Brain pericyte (primary cell): ENCODE measurements at regions not wholly inside any gene's neighbourhood (a gene's known extent, or its start where the extent isn't known, plus 50 kb on each side); places are given as distances from the start of the nearest gene placed in this dataset.
"Not testable (repeated sequence)": the region's sequence is repeated elsewhere in the genome, so short reads cannot be mapped to it uniquely, and the experiment has no call there.

ENCODE experiments used
- DNase-seq: peaks from one replicate; pipeline ENCODE4 v3.0.0-alpha.2; 2012; ENCODE audit warnings: low read depth, low spot score

- DNase-seq = peak; percentile 15
Measured at GRCh38 chr6:74222768-74223333, 526.8 kb downstream of the CD109 start.

GRCh38 chr6:74213995-74214394 lies 518.0 kb downstream of the CD109 start:
- DNase-seq = no peak

GRCh38 chr6:74208239-74208638 lies 512.2 kb downstream of the CD109 start:
- no peak for DNase-seq

GRCh38 chr6:74199215-74199915 lies 503.4 kb downstream of the CD109 start:
- DNase-seq = no peak

- no peak for DNase-seq
Measured at GRCh38 chr6:74197310-74197709, 501.3 kb downstream of the CD109 start.

- DNase-seq = no peak
Measured at GRCh38 chr6:74187811-74188210, 491.8 kb downstream of the CD109 start.

- DNase-seq = no peak
Measured at GRCh38 chr6:74182992-74183391, 487.0 kb downstream of the CD109 start.

GRCh38 chr6:74181471-74181870 lies 485.5 kb downstream of the CD109 start:
- DNase-seq = no peak

GRCh38 chr6:74177506-74177905 lies 481.5 kb downstream of the CD109 start:
- DNase-seq = no peak

- not testable (repeated sequence) for DNase-seq
Measured at GRCh38 chr6:74170550-74170949, 474.5 kb downstream of the CD109 start.

GRCh38 chr6:74170118-74170517 lies 474.1 kb downstream of the CD109 start:
- no peak for DNase-seq

GRCh38 chr6:74167976-74168375 lies 472.0 kb downstream of the CD109 start:
- no peak for DNase-seq

- DNase-seq = no peak
Measured at GRCh38 chr6:74167511-74167910, 471.5 kb downstream of the CD109 start.

- no peak for DNase-seq
Measured at GRCh38 chr6:74166849-74167248, 470.8 kb downstream of the CD109 start.

GRCh38 chr6:74161380-74161779 lies 465.4 kb downstream of the CD109 start:
- DNase-seq = no peak

- DNase-seq = no peak
Measured at GRCh38 chr6:74152096-74152675, 456.2 kb downstream of the CD109 start.

GRCh38 chr6:74145931-74146330 lies 449.9 kb downstream of the CD109 start:
- DNase-seq = no peak

GRCh38 chr6:74137911-74138310 lies 441.9 kb downstream of the CD109 start:
- no peak for DNase-seq

GRCh38 chr6:74134327-74134726 lies 438.3 kb downstream of the CD109 start:
- DNase-seq = no peak

- no peak for DNase-seq
Measured at GRCh38 chr6:74133073-74133472, 437.1 kb downstream of the CD109 start.

- DNase-seq = no peak
Measured at GRCh38 chr6:74130641-74131040, 434.6 kb downstream of the CD109 start.

GRCh38 chr6:74128536-74128935 lies 432.5 kb downstream of the CD109 start:
- DNase-seq = no peak

- DNase-seq = no peak
Measured at GRCh38 chr6:74117113-74117512, 421.1 kb downstream of the CD109 start.
